Uterus (tissue), 2 donors: ENCODE measurements at regions not wholly inside any gene's neighbourhood (a gene's known extent, or its start where the extent isn't known, plus 50 kb on each side); places are given as distances from the start of the nearest gene placed in this dataset.

Experiments
- CTCF ChIP-seq, 4 experiments: fragments of 200-600 bp in 2 of 4; fragments of 450-650 bp in 2 of 4; sonication (generic) in 2 of 4; IDR thresholded peaks; one replicate each; pipeline ENCODE4 v1.5.1; 2016 to 2019; ENCODE audit warnings: antibody characterized with exemption in 4 of 4, mild to moderate bottlenecking in 2 of 4, moderate library complexity in 1 of 4
- POLR2A ChIP-seq, 2 donors: fragments of 450-650 bp; IDR thresholded peaks; one replicate each; pipeline ENCODE4 v1.6.1; 2016; ENCODE audit warnings: antibody characterized with exemption in 2 of 2, mild to moderate bottlenecking in 1 of 2, moderate library complexity in 1 of 2

DNA sequence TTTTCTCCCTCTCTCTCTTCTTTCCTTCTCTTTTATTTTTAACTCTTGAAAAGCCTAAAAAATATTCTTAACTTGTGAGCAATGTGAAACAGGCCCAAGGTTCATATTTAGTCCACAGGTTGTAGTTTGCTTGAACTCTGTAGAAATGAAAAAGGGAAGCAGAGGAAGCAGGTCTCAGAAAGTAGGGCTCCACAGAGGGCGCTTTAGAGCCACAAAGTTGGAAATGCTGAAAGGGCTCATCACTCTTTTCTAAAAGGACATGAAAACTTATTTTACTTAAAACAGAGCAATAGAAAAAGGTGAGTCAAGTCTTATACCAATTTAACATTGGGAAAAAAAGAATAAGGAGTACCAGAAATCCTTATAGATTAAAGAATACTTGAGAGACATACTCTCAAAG is 247.0 kb downstream of the USP25 start:
- peak in 1 of 4 experiments; percentile 20 for TF ChIP-seq CTCF (IDR thresholded peaks at IDR 0.05)
- no peak for TF ChIP-seq POLR2A (IDR thresholded peaks at IDR 0.05)
